K562 (cell line): ENCODE measurements at regions not wholly inside any gene's neighbourhood (a gene's known extent, or its start where the extent isn't known, plus 50 kb on each side); places are given as distances from the start of the nearest gene placed in this dataset.

Source experiments
- ATAC-seq: fragments of 200-7000 bp; cut with Tn5 transposase; 3 replicates; pipeline ENCODE4 v1.9.1; 2020; ENCODE audit warnings: moderate library complexity
- BruUV-seq: library from RNA; stranded (reverse); fragments of 400-500 nt; replicated peaks from 2 replicates; lab custom pipeline; 2021; lab: Mats Ljungman, UMichigan
- CTCF ChIA-PET: fragments of 300-600 bp; formaldehyde crosslinking; extraction: SDS; loops from one replicate; lab custom pipeline; 2021; ENCODE audit warnings: low intra/inter-chr PET ratio; lab: Yijun Ruan, JAX
- POLR2A ChIA-PET: fragments of 300-600, 350-650 bp; sonication (Branson Sonifier 250); formaldehyde crosslinking; extraction: SDS; loops from one replicate; lab custom pipeline; 2021; ENCODE audit warnings: antibody characterized with exemption, inconsistent platforms; lab: Yijun Ruan, JAX
- DNase-seq, 4 experiments: peaks; one replicate each; pipeline versions ENCODE4 v3.0.0 to v3.0.0-alpha.2; 2011 to 2018; ENCODE audit warnings: low spot score in 3 of 4, mixed read lengths in 3 of 4; ENCODE audit errors: extremely low read depth in 1 of 4
- FAIRE-seq: peaks from 2 replicates; lab custom pipeline; 2011; peaks lifted over from hg19 to GRCh38; lab: Jason Lieb, UNC
- H2AFZ ChIP-seq: 2 replicates; pipeline ENCODE4 v1.6.0; 2011; ENCODE audit warnings: low read depth, low read length, control low read depth, inconsistent platforms
- H3K27ac ChIP-seq: fragments of 200-600 bp; 3 replicates; pipeline ENCODE4 v1.8.0; 2011; ENCODE audit warnings: low read depth, mild to moderate bottlenecking, control low read depth, inconsistent platforms, low read length, moderate library complexity, mixed read lengths; ENCODE audit errors: extremely low read depth
- H3K27me3 ChIP-seq, 2 experiments: fragments of 300-600 bp in 1 of 2; 2 replicates in 1 of 2; 3 replicates in 1 of 2; pipeline versions ENCODE4 v1.6.0 to v1.8.0; 2011; ENCODE audit warnings: inconsistent platforms in 2 of 2, low read length in 2 of 2, mild to moderate bottlenecking in 1 of 2, mixed read lengths in 1 of 2, moderate library complexity in 1 of 2; ENCODE audit not compliant: control insufficient read depth in 2 of 2, insufficient read depth in 2 of 2
- H3K36me3 ChIP-seq: fragments of 300-600 bp; 3 replicates; pipeline ENCODE4 v1.8.0; 2011; ENCODE audit warnings: mild to moderate bottlenecking, low read length, inconsistent platforms; ENCODE audit not compliant: control insufficient read depth, insufficient read depth
- H3K4me1 ChIP-seq, 2 experiments: fragments of 200-600 bp in 1 of 2; replicated peaks in 1 of 2; 2 replicates in 1 of 2; 3 replicates in 1 of 2; pipeline versions ENCODE4 v1.5.1 to v1.8.0; 2011; ENCODE audit warnings: inconsistent platforms in 2 of 2, low read length in 2 of 2, mild to moderate bottlenecking in 1 of 2, mixed read lengths in 1 of 2, moderate library complexity in 1 of 2; ENCODE audit not compliant: control insufficient read depth in 2 of 2, insufficient read depth in 2 of 2
- H3K4me2 ChIP-seq: 2 replicates; pipeline ENCODE4 v1.6.1; 2011; ENCODE audit warnings: low read length, control low read depth, inconsistent platforms, mixed read lengths; ENCODE audit not compliant: insufficient read depth
- H3K4me3 ChIP-seq: fragments of 200-600 bp; sonication (generic), shearing (Covaris generic); 2 replicates; pipeline ENCODE4 v1.5.1; 2016; ENCODE audit warnings: control low read depth, inconsistent platforms
- H3K79me2 ChIP-seq: fragments of 200-600 bp; 3 replicates; pipeline ENCODE4 v1.8.0; 2011; ENCODE audit warnings: low read length, inconsistent platforms; ENCODE audit not compliant: control insufficient read depth, insufficient read depth
- H3K9ac ChIP-seq, 2 experiments: 2 replicates each; pipeline versions ENCODE4 v1.6.0 to v1.6.1; 2011; ENCODE audit warnings: low read depth in 2 of 2, low read length in 2 of 2, control low read depth in 1 of 2, inconsistent platforms in 1 of 2, mild to moderate bottlenecking in 1 of 2, mixed read lengths in 1 of 2; ENCODE audit not compliant: insufficient read depth in 1 of 2
- H3K9me1 ChIP-seq: one replicate; pipeline ENCODE4 v1.6.0; 2011; ENCODE audit warnings: inconsistent platforms, mild to moderate bottlenecking, low read length, moderate library complexity; ENCODE audit not compliant: control insufficient read depth, insufficient read depth
- H3K9me3 ChIP-seq: replicated peaks from 2 replicates; pipeline ENCODE4 v1.5.1; 2011; ENCODE audit warnings: low read depth, low read length, inconsistent platforms; ENCODE audit not compliant: control insufficient read depth, insufficient read depth
- H4K20me1 ChIP-seq: replicated peaks from 2 replicates; pipeline ENCODE4 v1.6.1; 2011; ENCODE audit warnings: low read length, inconsistent platforms, mixed read lengths; ENCODE audit not compliant: control insufficient read depth, insufficient read depth
- CCAR2 ChIP-seq: fragments of 200-400 bp; formaldehyde crosslinking; IDR thresholded peaks from 2 replicates; pipeline ENCODE4 v1.6.1; 2017; ENCODE audit warnings: mild to moderate bottlenecking, low read depth, low read length
- CSDE1 ChIP-seq, 2 experiments: fragments of 450-650 bp; IDR thresholded peaks; 2 replicates each; pipeline ENCODE4 v1.6.1; 2016; ENCODE audit warnings: mild to moderate bottlenecking in 1 of 2
- ELF1 ChIP-seq: fragments of 200-800 bp; sonication (Bioruptor generic); IDR thresholded peaks from 2 replicates; pipeline ENCODE4 v1.6.1; 2016; ENCODE audit warnings: missing genetic modification characterization, missing compliant biosample characterization
- HMGN3 ChIP-seq: IDR thresholded peaks from 2 replicates; pipeline ENCODE4 v1.6.1; 2011; ENCODE audit warnings: borderline replicate concordance, low read depth, mild to moderate bottlenecking, mixed read lengths, low read length; ENCODE audit not compliant: insufficient read length; ENCODE audit errors: extremely low read depth
- MCM2 ChIP-seq: fragments of 450-650 bp; IDR thresholded peaks from 2 replicates; pipeline ENCODE4 v1.6.1; 2017; ENCODE audit warnings: low read depth, mild to moderate bottlenecking
- PCBP1 ChIP-seq: fragments of 200-400 bp; formaldehyde crosslinking; IDR thresholded peaks from 2 replicates; pipeline ENCODE4 v1.6.1; 2018; ENCODE audit warnings: mild to moderate bottlenecking, low read depth, low read length; ENCODE audit not compliant: poor library complexity, severe bottlenecking
- RBM25 ChIP-seq: fragments of 200-400 bp; formaldehyde crosslinking; IDR thresholded peaks from 2 replicates; pipeline ENCODE4 v1.6.1; 2018; ENCODE audit warnings: low read length, low read depth, moderate library complexity; ENCODE audit not compliant: severe bottlenecking
- SNRNP70 ChIP-seq: fragments of 200-400 bp; formaldehyde crosslinking; optimal IDR thresholded peaks from 2 replicates; pipeline ENCODE3; 2017; ENCODE audit warnings: low read depth, low read length
- ZFP1 ChIP-seq: fragments of 450-650 bp; formaldehyde crosslinking; IDR thresholded peaks from 2 replicates; pipeline ENCODE4 v1.4.0; 2020; ENCODE audit warnings: mild to moderate bottlenecking, mixed read lengths
- ZNF274 ChIP-seq: IDR thresholded peaks from 2 replicates; pipeline ENCODE4 v1.6.1; 2011; ENCODE audit warnings: low read depth, mild to moderate bottlenecking, low read length, moderate library complexity, borderline replicate concordance
- ZNF324 ChIP-seq: fragments of 250-450 bp; sonication (Bioruptor Pico); IDR thresholded peaks from 2 replicates; pipeline ENCODE4 v1.4.0; 2020; ENCODE audit warnings: mild to moderate bottlenecking
- ZNF696 ChIP-seq: fragments of 250-450 bp; sonication (Bioruptor Pico); conservative IDR thresholded peaks from 2 replicates; pipeline ENCODE4 v1.4.0; 2020; ENCODE audit warnings: mild to moderate bottlenecking, moderate library complexity
- ZNF79 ChIP-seq: fragments of 250-450 bp; sonication (Bioruptor Pico); IDR thresholded peaks from 2 replicates; pipeline ENCODE4 v1.4.0; 2020; ENCODE audit warnings: low read depth, mild to moderate bottlenecking, moderate library complexity
- WGBS: fragments of 100-300 bp; shearing (Covaris generic); methylation state at CpG from one replicate; pipeline ENCODE4 v1.1.6; 2016; ENCODE audit warnings: low coverage, mixed read lengths; ENCODE audit not compliant: insufficient coverage; ENCODE audit errors: missing lambda C conversion rate; 5-methylcytosine and 5-hydroxymethylcytosine counted together
- in situ Hi-C: fragments of 300-500 bp; cut with MboI; formaldehyde crosslinking; loops from 4 replicates; pipeline ENCODE4 v1.15.0; 2018; ENCODE audit warnings: inconsistent platforms, mixed read lengths
- intact Hi-C: fragments of 100-400 bp; cut with micrococcal nuclease; formaldehyde crosslinking; loops from 2 replicates; pipeline ENCODE4 v1.14.2; 2022
- TF ChIP-seq, protein P1 (sequence below): fragments of 450-650 bp; IDR thresholded peaks from 2 replicates; pipeline ENCODE4 v1.6.1; 2016; ENCODE audit warnings: borderline replicate concordance
- TF ChIP-seq, protein P2 (sequence below): fragments of 250-450 bp; sonication (Bioruptor Pico); IDR thresholded peaks from 2 replicates; pipeline ENCODE4 v1.8.0; 2021; ENCODE audit warnings: moderate library complexity, mild to moderate bottlenecking, inconsistent platforms
- TF ChIP-seq, protein P3 (sequence below): fragments of 250-450 bp; sonication (Bioruptor Pico); IDR thresholded peaks from 2 replicates; pipeline ENCODE4 v1.4.0; 2020; ENCODE audit warnings: mild to moderate bottlenecking, moderate library complexity, borderline replicate concordance

DNA sequence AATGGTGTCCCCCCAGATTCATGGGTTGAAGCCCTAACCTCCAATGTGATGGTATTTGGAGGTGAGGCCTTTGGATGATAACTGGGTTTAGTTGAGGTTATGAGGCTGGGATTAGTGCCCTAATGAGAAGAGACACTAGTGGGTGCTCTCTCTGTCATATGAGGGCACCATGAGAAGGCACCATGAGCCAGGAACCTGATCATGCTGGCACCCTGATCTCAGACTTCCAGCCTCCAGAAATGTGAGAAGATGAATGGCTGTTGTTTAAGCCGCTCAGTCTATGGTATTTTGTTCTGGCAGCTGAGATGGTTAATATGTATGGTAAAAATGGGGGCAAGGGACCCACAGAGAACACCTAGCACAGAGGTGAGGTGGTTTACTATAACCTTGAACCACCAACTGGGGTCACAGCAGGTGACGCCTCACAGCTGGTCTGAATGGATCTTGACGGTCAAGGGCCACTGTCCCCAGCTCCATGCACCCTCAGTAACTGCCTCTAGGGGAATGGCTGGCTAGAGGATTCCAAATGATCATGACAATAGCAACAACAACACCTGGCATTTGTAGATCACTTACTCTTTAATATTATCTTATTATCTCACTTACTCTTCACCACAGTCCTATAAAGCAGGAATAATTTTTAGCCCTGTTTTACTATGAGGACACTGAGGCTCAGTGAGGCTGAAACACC is 57.1 kb downstream of the FOXI1 start:
- H3K27ac ChIP-seq: no peak overlapping the region

More for the DNA sequence above, 57.1 kb downstream of the FOXI1 start:
- Histone ChIP-seq H3K4me2 (no peak overlapping the region), H3K27me3 (peaks cover 10 to 42% of the 10 kb centered on the region in 2 experiments; a peak in 4 of 5 replicates), H3K9me3 (no peaks in the 10 kb centered on the region), H3K36me3 (no peaks in the 10 kb centered on the region), H3K4me3 (no peak overlapping the region), H3K79me2 (no peaks in the 10 kb centered on the region), H2AFZ (no peak overlapping the region), H3K9me1 (no peaks in the 10 kb centered on the region), H4K20me1 (no peaks in the 10 kb centered on the region), H3K9ac (no peak overlapping the region), H3K4me1 (no peaks in the 10 kb centered on the region)
- no peak for TF ChIP-seq HMGN3
- no peak for TF ChIP-seq ZNF324 (CRISPR knock-in tag)
- no peak for TF ChIP-seq ELF1 (tag)
- TF ChIP-seq PCBP1: no peak
- no peak for TF ChIP-seq ZFP1 (CRISPR knock-in tag)
- TF ChIP-seq, protein P1, sequence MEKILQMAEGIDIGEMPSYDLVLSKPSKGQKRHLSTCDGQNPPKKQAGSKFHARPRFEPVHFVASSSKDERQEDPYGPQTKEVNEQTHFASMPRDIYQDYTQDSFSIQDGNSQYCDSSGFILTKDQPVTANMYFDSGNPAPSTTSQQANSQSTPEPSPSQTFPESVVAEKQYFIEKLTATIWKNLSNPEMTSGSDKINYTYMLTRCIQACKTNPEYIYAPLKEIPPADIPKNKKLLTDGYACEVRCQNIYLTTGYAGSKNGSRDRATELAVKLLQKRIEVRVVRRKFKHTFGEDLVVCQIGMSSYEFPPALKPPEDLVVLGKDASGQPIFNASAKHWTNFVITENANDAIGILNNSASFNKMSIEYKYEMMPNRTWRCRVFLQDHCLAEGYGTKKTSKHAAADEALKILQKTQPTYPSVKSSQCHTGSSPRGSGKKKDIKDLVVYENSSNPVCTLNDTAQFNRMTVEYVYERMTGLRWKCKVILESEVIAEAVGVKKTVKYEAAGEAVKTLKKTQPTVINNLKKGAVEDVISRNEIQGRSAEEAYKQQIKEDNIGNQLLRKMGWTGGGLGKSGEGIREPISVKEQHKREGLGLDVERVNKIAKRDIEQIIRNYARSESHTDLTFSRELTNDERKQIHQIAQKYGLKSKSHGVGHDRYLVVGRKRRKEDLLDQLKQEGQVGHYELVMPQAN: no peak
- TF ChIP-seq, protein P2, sequence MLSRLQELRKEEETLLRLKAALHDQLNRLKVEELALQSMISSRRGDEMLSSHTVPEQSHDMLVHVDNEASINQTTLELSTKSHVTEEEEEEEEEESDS (CRISPR knock-in tag): no peak
- TF ChIP-seq CCAR2: no peak
- no peak for TF ChIP-seq RBM25
- TF ChIP-seq ZNF696 (CRISPR knock-in tag): no peak
- TF ChIP-seq ZNF79 (CRISPR knock-in tag): no peak
- no peak for TF ChIP-seq ZNF274
- TF ChIP-seq SNRNP70: no peak
- TF ChIP-seq CSDE1 (IDR thresholded peaks at IDR 0.05): no peak
- TF ChIP-seq MCM2: no peak
- TF ChIP-seq, protein P3, sequence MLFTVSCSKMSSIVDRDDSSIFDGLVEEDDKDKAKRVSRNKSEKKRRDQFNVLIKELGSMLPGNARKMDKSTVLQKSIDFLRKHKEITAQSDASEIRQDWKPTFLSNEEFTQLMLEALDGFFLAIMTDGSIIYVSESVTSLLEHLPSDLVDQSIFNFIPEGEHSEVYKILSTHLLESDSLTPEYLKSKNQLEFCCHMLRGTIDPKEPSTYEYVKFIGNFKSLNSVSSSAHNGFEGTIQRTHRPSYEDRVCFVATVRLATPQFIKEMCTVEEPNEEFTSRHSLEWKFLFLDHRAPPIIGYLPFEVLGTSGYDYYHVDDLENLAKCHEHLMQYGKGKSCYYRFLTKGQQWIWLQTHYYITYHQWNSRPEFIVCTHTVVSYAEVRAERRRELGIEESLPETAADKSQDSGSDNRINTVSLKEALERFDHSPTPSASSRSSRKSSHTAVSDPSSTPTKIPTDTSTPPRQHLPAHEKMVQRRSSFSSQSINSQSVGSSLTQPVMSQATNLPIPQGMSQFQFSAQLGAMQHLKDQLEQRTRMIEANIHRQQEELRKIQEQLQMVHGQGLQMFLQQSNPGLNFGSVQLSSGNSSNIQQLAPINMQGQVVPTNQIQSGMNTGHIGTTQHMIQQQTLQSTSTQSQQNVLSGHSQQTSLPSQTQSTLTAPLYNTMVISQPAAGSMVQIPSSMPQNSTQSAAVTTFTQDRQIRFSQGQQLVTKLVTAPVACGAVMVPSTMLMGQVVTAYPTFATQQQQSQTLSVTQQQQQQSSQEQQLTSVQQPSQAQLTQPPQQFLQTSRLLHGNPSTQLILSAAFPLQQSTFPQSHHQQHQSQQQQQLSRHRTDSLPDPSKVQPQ (CRISPR knock-in tag): no peak
- DNase-seq (no peak), ATAC-seq (0 out of 3 replicates have a peak, but pooled peaks have one; percentile 42), FAIRE-seq (no peak)
- ChIA-PET CTCF (no interaction called here), POLR2A (no interaction called here)
- in situ Hi-C loops (loop anchor here (10.0 kb wide), 1 partner anchor 448 kb away; no protein-coding TSS in a partner anchor), intact Hi-C loops (no loop called here)
- no TSS peak for BruUV-seq
- WGBS: 0% methylated on average over 3 of the region's 3 CpGs
